T-helper 2 cell treated with Interferon-gamma antibody and Interleukin-4, amounts not matched to agents 5 μg/mL and 100 μg/mL, for 36 hours (primary cell): ENCODE measurements at regions not wholly inside any gene's neighbourhood (a gene's known extent, or its start where the extent isn't known, plus 50 kb on each side); places are given as distances from the start of the nearest gene placed in this dataset.
A peak's percentile ranks its signal among the peaks of the same experiment; 100 is the strongest.

Experiments used
- DNase-seq: peaks from one replicate; pipeline ENCODE4 v3.0.0; 2021; ENCODE audit warnings: low spot score
- H3K27ac Mint-ChIP-seq: one replicate; pipeline ENCODE4 v1.8.0; 2021; ENCODE audit warnings: mild to moderate bottlenecking, mixed read lengths
- H3K27me3 Mint-ChIP-seq: one replicate; pipeline ENCODE4 v1.8.0; 2021; ENCODE audit warnings: low read depth, mixed read lengths
- H3K36me3 Mint-ChIP-seq: one replicate; pipeline ENCODE4 v1.8.0; 2021; ENCODE audit warnings: low read depth, mixed read lengths
- H3K4me1 Mint-ChIP-seq: one replicate; pipeline ENCODE4 v1.8.0; 2021; ENCODE audit warnings: low read depth, mixed read lengths
- H3K4me3 Mint-ChIP-seq: one replicate; pipeline ENCODE4 v1.8.0; 2022; ENCODE audit warnings: mild to moderate bottlenecking, moderate library complexity, mixed read lengths
- H3K9me3 Mint-ChIP-seq: one replicate; pipeline ENCODE4 v1.8.0; 2021; ENCODE audit warnings: mixed read lengths

- Mint-ChIP-seq H3K4me3 (peak overlapping the region; percentile 4), H3K27ac (peak overlapping the region; percentile 46), H3K36me3 (no peaks in the 10 kb centered on the region), H3K9me3 (peaks cover 6% of the 10 kb centered on the region), H3K27me3 (no peaks in the 10 kb centered on the region), H3K4me1 (peaks cover 12% of the 10 kb centered on the region)
- peak; percentile 10 for DNase-seq
Observed at GRCh38 chr6:146950351-146950835, 253.8 kb upstream of the STXBP5 start.

GRCh38 chr6:146955570-146955969, 248.6 kb upstream of the STXBP5 start:
- H3K4me3 Mint-ChIP-seq = no peak overlapping the region
- H3K36me3 Mint-ChIP-seq = no peaks in the 10 kb centered on the region
- peaks cover 3% of the 10 kb centered on the region for H3K4me1 Mint-ChIP-seq
- H3K27ac Mint-ChIP-seq = no peak overlapping the region
- DNase-seq = no peak
- H3K27me3 Mint-ChIP-seq = no peaks in the 10 kb centered on the region
- no peaks in the 10 kb centered on the region for H3K9me3 Mint-ChIP-seq

- Mint-ChIP-seq H3K36me3 (no peaks in the 10 kb centered on the region), H3K4me3 (no peak overlapping the region), H3K4me1 (no peaks in the 10 kb centered on the region), H3K9me3 (no peaks in the 10 kb centered on the region), H3K27ac (no peak overlapping the region), H3K27me3 (no peaks in the 10 kb centered on the region)
- no peak for DNase-seq
Observed at GRCh38 chr6:146957181-146958093, 246.8 kb upstream of the STXBP5 start.

- Mint-ChIP-seq H3K4me1 (no peaks in the 10 kb centered on the region), H3K4me3 (no peak overlapping the region)
- no peak for DNase-seq
Observed at GRCh38 chr6:146961831-146962230, 242.4 kb upstream of the STXBP5 start.

GRCh38 chr6:146962329-146962728, 241.9 kb upstream of the STXBP5 start:
- no peak overlapping the region for H3K27ac Mint-ChIP-seq
- no peaks in the 10 kb centered on the region for H3K27me3 Mint-ChIP-seq
- H3K4me1 Mint-ChIP-seq = no peaks in the 10 kb centered on the region
- peaks cover 18% of the 10 kb centered on the region for H3K9me3 Mint-ChIP-seq
- H3K36me3 Mint-ChIP-seq = peaks cover 4% of the 10 kb centered on the region
- DNase-seq = no peak
- H3K4me3 Mint-ChIP-seq = no peak overlapping the region

More at GRCh38 chr6:146961831-146962230, 242.4 kb upstream of the STXBP5 start:
- no peak overlapping the region for H3K27ac Mint-ChIP-seq
- peaks cover 4% of the 10 kb centered on the region for H3K36me3 Mint-ChIP-seq
- H3K9me3 Mint-ChIP-seq = peaks cover 18% of the 10 kb centered on the region
- H3K27me3 Mint-ChIP-seq = no peaks in the 10 kb centered on the region

- Mint-ChIP-seq H3K36me3 (peaks cover 4% of the 10 kb centered on the region), H3K4me1 (no peaks in the 10 kb centered on the region), H3K4me3 (no peak overlapping the region), H3K27me3 (no peaks in the 10 kb centered on the region), H3K9me3 (peaks cover 18% of the 10 kb centered on the region), H3K27ac (no peak overlapping the region)
- DNase-seq = no peak
Observed at GRCh38 chr6:146965110-146965689, 239.0 kb upstream of the STXBP5 start.

- H3K4me3 Mint-ChIP-seq = no peak overlapping the region
- DNase-seq = no peak
Observed at GRCh38 chr6:146968041-146968760, 236.0 kb upstream of the STXBP5 start.

GRCh38 chr6:146972546-146972945, 231.7 kb upstream of the STXBP5 start:
- H3K27ac Mint-ChIP-seq = no peak overlapping the region
- H3K4me3 Mint-ChIP-seq = no peak overlapping the region

More at GRCh38 chr6:146968041-146968760, 236.0 kb upstream of the STXBP5 start:
- no peaks in the 10 kb centered on the region for H3K4me1 Mint-ChIP-seq
- peaks cover 4% of the 10 kb centered on the region for H3K36me3 Mint-ChIP-seq
- peaks cover 18% of the 10 kb centered on the region for H3K9me3 Mint-ChIP-seq
- H3K27me3 Mint-ChIP-seq = no peaks in the 10 kb centered on the region
- no peak overlapping the region for H3K27ac Mint-ChIP-seq

GRCh38 chr6:146974351-146974750, 229.9 kb upstream of the STXBP5 start:
- Mint-ChIP-seq H3K4me3 (no peak overlapping the region), H3K27ac (no peak overlapping the region), H3K9me3 (no peaks in the 10 kb centered on the region), H3K36me3 (no peaks in the 10 kb centered on the region), H3K27me3 (no peaks in the 10 kb centered on the region), H3K4me1 (no peaks in the 10 kb centered on the region)
- DNase-seq = no peak

More at GRCh38 chr6:146972546-146972945, 231.7 kb upstream of the STXBP5 start:
- Mint-ChIP-seq H3K4me1 (no peaks in the 10 kb centered on the region), H3K27me3 (no peaks in the 10 kb centered on the region), H3K36me3 (no peaks in the 10 kb centered on the region), H3K9me3 (no peaks in the 10 kb centered on the region)
- DNase-seq = no peak

- no peak for DNase-seq
- no peaks in the 10 kb centered on the region for H3K27me3 Mint-ChIP-seq
- H3K27ac Mint-ChIP-seq = no peak overlapping the region
- no peak overlapping the region for H3K4me3 Mint-ChIP-seq
- no peaks in the 10 kb centered on the region for H3K36me3 Mint-ChIP-seq
- no peaks in the 10 kb centered on the region for H3K9me3 Mint-ChIP-seq
- H3K4me1 Mint-ChIP-seq = no peaks in the 10 kb centered on the region
Observed at GRCh38 chr6:146975093-146975492, 229.1 kb upstream of the STXBP5 start.

GRCh38 chr6:146980900-146981329, 223.3 kb upstream of the STXBP5 start:
- Mint-ChIP-seq H3K4me3 (no peak overlapping the region), H3K27ac (no peak overlapping the region), H3K4me1 (no peaks in the 10 kb centered on the region), H3K27me3 (no peaks in the 10 kb centered on the region), H3K36me3 (no peaks in the 10 kb centered on the region), H3K9me3 (no peaks in the 10 kb centered on the region)
- no peak for DNase-seq

- Mint-ChIP-seq H3K27ac (no peak overlapping the region), H3K4me1 (no peaks in the 10 kb centered on the region), H3K9me3 (no peaks in the 10 kb centered on the region), H3K27me3 (no peaks in the 10 kb centered on the region), H3K4me3 (no peak overlapping the region), H3K36me3 (no peaks in the 10 kb centered on the region)
- no peak for DNase-seq
Observed at GRCh38 chr6:146981981-146982380, 222.2 kb upstream of the STXBP5 start.

GRCh38 chr6:146984251-146984924, 219.8 kb upstream of the STXBP5 start:
- Mint-ChIP-seq H3K9me3 (no peaks in the 10 kb centered on the region), H3K4me1 (no peaks in the 10 kb centered on the region), H3K4me3 (no peak overlapping the region), H3K27me3 (no peaks in the 10 kb centered on the region), H3K36me3 (no peaks in the 10 kb centered on the region), H3K27ac (no peak overlapping the region)
- no peak for DNase-seq
